GM12878 (cell line): ENCODE measurements at regions not wholly inside any gene's neighbourhood (a gene's known extent, or its start where the extent isn't known, plus 50 kb on each side); places are given as distances from the start of the nearest gene placed in this dataset.

ENCODE experiments used
- BACH1 ChIP-seq: fragments of 450-650 bp; IDR thresholded peaks from 2 replicates; pipeline ENCODE4 v1.6.1; 2017; ENCODE audit warnings: mild to moderate bottlenecking, borderline replicate concordance
- HDAC2 ChIP-seq: fragments of 200-600 bp; sonication (generic); IDR thresholded peaks from 2 replicates; pipeline ENCODE4 v1.6.1; 2017
- POLR2AphosphoS5 ChIP-seq: IDR thresholded peaks from 2 replicates; pipeline ENCODE4 v1.6.1; 2011; ENCODE audit warnings: mild to moderate bottlenecking, low read length, inconsistent platforms
- TF ChIP-seq, protein P1 (sequence below): fragments of 450-650 bp; formaldehyde crosslinking; IDR thresholded peaks from 2 replicates; pipeline ENCODE4 v1.4.0; 2022; ENCODE audit warnings: mild to moderate bottlenecking, moderate library complexity

DNA sequence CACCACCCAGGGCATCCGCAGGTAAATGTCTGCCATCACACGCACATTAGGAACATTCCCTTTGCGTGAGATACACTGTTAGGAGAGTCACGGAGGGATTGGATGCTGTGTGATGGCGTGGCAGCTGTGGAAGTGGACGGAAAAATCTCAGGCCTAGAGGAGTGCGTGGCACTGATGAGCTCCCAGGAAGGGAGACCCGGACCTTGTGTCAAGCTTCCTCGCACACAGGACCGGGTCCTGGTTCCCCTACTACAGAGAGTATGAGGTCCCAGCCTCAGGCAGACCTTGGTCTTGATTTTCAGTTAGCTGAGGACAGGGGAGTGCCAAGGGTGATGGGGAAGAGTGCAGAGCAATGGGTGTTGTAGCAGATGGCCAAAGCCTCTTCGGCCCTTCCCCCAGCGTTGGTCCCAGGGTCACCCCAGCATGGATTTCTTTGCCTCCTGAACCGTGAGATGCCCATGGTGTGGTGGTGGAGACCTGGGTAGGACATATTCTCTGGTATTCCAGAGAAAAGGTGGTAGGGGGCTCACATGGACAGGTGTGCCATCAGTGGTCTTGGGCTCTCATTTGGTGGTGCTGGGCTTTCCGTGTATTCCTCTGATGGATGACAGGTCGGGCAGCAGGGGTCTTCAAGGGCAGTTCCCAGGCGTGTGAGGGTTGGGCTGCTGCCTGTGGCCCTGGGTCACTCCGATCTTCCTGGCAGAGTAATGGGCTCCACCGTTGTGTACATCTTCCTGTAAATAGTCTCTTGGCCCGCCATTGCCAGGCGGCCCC is 105.1 kb downstream of the SNRPN start:
- TF ChIP-seq, protein P1, sequence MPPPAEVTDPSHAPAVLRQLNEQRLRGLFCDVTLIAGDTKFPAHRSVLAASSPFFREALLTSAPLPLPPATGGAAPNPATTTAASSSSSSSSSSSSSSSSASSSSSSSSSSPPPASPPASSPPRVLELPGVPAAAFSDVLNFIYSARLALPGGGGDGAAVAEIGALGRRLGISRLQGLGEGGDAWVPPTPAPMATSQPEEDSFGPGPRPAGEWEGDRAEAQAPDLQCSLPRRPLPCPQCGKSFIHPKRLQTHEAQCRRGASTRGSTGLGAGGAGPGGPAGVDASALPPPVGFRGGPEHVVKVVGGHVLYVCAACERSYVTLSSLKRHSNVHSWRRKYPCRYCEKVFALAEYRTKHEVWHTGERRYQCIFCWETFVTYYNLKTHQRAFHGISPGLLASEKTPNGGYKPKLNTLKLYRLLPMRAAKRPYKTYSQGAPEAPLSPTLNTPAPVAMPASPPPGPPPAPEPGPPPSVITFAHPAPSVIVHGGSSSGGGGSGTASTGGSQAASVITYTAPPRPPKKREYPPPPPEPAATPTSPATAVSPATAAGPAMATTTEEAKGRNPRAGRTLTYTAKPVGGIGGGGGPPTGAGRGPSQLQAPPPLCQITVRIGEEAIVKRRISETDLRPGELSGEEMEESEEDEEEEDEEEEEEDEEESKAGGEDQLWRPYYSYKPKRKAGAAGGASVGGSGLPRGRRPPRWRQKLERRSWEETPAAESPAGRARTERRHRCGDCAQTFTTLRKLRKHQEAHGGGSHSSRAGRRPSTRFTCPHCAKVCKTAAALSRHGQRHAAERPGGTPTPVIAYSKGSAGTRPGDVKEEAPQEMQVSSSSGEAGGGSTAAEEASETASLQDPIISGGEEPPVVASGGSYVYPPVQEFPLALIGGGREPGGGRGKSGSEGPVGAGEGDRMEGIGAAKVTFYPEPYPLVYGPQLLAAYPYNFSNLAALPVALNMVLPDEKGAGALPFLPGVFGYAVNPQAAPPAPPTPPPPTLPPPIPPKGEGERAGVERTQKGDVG (CRISPR knock-in tag): no peak
- TF ChIP-seq POLR2AphosphoS5 (no peak), HDAC2 (no peak), BACH1 (no peak)
